C4-2B (cell line): ENCODE measurements at regions not wholly inside any gene's neighbourhood (a gene's known extent, or its start where the extent isn't known, plus 50 kb on each side); places are given as distances from the start of the nearest gene placed in this dataset.

Experiments used
- ZFX ChIP-seq: fragments of 450-650 bp; IDR thresholded peaks from 2 replicates; pipeline ENCODE4 v1.6.1; 2017
- TF ChIP-seq, protein P1 (sequence below): fragments of 450-650 bp; conservative IDR thresholded peaks from 2 replicates; pipeline ENCODE4 v1.5.1; 2017; ENCODE audit warnings: mild to moderate bottlenecking

DNA sequence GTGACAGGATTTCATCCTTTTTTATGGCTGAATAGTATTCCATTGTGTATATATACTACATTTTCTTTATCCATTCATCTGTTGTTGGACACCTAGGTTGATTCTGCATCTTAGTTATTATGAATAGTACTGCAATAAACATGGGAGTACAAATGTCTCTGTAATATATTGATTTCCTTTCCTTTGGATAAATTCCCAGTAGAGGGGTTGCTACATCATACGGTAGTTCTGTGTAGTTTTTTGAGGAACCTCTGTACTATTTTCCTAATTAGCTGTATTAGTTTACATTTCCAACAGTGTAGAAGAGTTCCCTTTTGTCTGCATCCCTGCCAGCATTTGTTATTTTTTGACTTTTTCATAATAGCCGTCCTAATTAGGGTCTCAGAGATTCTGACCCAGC, 201.3 kb downstream of the GIPC2 start:
- TF ChIP-seq, protein P1, sequence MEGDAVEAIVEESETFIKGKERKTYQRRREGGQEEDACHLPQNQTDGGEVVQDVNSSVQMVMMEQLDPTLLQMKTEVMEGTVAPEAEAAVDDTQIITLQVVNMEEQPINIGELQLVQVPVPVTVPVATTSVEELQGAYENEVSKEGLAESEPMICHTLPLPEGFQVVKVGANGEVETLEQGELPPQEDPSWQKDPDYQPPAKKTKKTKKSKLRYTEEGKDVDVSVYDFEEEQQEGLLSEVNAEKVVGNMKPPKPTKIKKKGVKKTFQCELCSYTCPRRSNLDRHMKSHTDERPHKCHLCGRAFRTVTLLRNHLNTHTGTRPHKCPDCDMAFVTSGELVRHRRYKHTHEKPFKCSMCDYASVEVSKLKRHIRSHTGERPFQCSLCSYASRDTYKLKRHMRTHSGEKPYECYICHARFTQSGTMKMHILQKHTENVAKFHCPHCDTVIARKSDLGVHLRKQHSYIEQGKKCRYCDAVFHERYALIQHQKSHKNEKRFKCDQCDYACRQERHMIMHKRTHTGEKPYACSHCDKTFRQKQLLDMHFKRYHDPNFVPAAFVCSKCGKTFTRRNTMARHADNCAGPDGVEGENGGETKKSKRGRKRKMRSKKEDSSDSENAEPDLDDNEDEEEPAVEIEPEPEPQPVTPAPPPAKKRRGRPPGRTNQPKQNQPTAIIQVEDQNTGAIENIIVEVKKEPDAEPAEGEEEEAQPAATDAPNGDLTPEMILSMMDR = no peak
- TF ChIP-seq ZFX = no peak
